ENCODE measurements at regions not wholly inside any gene's neighbourhood (a gene's known extent, or its start where the extent isn't known, plus 50 kb on each side); places are given as distances from the start of the nearest gene placed in this dataset.
"Not testable (repeated sequence)": the region's sequence is repeated elsewhere in the genome, so short reads cannot be mapped to it uniquely, and the experiment has no call there.

- DNase-seq (ENCODE audit: low read depth) = no peak
These were observed 452.5 kb downstream of the ZNF516 start for GRCh38 chr18:76042511-76042910.

GRCh38 chr18:76018210-76018609, 476.8 kb downstream of the ZNF516 start:
- DNase-seq (ENCODE audit: low read depth) = no peak

DNA sequence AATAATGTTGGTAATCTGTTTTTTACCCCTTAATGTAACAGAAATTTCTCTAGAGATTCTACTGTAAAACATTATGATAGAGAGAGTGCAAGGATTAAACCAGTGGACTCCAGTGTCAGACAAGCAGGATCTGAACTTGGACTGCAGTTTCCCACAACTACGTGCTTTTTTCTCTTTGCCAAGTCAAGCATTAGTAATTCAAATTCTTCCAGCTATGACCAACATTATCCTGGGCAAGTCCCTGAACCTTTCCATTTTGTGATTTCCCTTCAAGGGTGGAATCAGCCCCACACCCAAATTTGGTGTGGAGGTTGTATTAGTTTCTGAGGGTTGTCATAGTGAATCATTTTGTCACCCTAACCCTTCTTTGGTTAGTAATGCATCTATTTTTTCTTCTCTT, 482.0 kb downstream of the ZNF516 start:
- DNase-seq (ENCODE audit: low read depth) = no peak

GRCh38 chr18:76005632-76006208, 489.3 kb downstream of the ZNF516 start:
- DNase-seq (ENCODE audit: low read depth) = no peak

DNA sequence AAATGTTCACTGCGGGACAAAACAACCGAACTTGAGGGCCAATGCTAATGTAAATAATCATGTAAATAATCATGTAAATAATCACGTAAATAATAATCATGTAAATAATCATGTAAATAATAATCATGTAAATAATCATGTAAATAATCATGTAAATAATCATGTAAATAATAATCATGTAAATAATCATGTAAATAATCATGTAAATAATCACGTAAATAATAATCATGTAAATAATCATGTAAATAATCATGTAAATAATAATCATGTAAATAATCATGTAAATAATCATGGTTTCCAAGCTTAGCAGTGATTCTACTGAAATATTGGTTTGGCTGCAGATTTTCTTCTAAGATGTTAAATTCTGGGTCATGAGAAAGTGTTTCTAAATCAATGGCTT, 507.1 kb downstream of the ZNF516 start:
- not testable (repeated sequence) for DNase-seq (ENCODE audit: low read depth)

DNA sequence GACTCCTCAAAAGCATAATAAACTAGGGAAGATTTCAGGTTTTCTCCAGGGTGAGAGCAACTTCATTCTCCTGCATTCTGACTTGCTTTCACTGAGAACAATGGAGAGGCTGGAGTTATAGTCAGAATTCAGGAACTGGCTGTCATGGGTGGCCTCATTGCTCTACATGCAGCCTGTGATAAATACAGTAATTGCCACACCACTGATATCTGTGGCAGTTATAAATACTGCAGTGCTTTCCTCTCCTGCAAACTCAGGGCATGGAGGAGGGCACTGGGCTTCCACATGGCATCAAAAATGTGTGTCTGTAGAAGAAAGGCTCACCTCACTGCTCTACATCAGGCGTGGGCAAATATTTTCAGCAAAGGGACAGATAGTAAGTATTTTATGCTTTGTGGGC, 510.2 kb downstream of the ZNF516 start:
- no peak for DNase-seq (ENCODE audit: low read depth)

- DNase-seq (ENCODE audit: low read depth) = no peak
These were observed 513.9 kb downstream of the ZNF516 start for GRCh38 chr18:75981102-75981501.

- peak; percentile 4 for DNase-seq (ENCODE audit: low read depth)
These were observed 518.0 kb downstream of the ZNF516 start for GRCh38 chr18:75977081-75977480.

- no peak for DNase-seq (ENCODE audit: low read depth)
These were observed 524.8 kb downstream of the ZNF516 start for GRCh38 chr18:75970212-75970611.

GRCh38 chr18:75966431-75966830, 528.6 kb downstream of the ZNF516 start:
- no peak for DNase-seq (ENCODE audit: low read depth)

DNA sequence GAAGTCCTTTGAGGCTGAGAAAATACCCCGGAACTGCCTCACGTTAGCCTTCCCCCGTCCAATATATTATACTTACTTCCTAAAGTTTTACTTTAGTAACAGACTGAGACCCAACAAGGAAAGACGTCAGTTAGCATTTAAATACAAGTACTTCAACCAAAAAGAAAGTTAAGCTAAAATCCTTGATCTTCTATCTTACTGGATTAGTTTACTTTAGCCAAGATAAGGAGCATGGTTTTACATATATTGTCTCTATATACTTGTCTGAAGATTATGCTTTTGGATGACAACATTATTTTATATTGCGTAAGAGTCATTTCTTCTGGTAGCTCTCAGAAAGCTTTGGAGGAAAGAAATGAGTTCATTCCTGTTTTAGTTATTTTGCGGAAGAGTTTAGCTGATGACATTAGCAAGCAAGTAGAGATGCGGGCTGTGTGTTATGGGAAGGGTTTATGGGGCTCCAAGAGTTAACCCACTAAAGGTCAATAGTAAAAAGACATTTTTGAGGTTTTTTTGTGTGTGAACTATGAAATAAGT, 532.9 kb downstream of the ZNF516 start:
- no peak for DNase-seq (ENCODE audit: low read depth)

DNA sequence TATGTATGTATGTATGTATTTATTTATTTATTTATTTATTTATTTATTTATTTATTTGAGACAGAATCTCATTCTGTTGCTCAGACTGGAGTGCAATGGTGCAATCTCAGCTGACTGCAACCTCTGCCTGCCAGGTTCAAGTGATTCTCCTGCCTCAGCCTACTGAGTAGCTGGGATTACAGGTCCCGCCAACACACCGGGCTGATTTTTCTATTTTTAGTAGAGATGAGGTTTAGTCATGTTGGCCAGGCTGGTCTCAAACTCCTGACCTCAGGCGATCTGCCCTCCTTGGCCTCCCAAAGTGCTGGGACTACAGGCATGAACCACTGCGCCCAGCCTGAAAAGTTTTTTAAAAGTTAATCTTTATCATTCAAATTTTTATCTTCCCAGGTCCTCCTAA, 532.9 kb upstream of the SMIM21 start:
- not testable (repeated sequence) for DNase-seq (ENCODE audit: low read depth)

- DNase-seq (ENCODE audit: low read depth) = no peak
These were observed 531.6 kb upstream of the SMIM21 start for GRCh38 chr18:75959150-75959549.

- no peak for DNase-seq (ENCODE audit: low read depth)
These were observed 531.2 kb upstream of the SMIM21 start for GRCh38 chr18:75958683-75959082.

DNA sequence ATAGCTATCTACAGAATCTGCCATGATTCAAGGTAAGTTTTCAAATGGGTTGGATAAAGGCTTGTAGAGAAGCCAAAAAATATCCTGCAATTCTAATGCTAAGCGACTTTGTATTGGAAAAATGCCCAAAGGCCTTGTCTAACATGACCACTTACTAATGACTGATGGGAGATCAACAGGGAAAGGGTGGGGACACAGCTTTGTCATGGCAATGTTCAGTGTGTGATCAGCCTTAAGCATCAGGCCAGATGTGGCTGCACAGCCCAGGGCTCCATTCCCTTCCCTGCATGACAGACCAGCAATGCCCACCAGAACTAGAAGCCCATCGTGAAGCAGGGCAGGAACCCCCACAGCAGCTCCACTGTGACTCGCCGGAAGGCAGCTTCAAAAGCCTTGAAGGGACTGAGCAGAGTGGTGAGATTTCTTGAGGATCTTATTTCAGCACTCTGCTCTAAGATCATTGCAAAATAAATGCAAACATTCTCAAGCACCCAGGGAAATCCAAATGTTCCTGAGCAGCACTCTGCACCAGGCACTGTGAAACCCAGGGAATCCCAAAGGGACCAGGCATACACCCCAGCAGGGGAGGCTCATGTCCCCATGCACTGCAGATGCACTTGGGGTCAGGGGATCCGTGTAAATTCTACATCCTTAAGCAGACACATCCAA, 517.9 kb upstream of the SMIM21 start:
- no peak for DNase-seq (ENCODE audit: low read depth)

DNA sequence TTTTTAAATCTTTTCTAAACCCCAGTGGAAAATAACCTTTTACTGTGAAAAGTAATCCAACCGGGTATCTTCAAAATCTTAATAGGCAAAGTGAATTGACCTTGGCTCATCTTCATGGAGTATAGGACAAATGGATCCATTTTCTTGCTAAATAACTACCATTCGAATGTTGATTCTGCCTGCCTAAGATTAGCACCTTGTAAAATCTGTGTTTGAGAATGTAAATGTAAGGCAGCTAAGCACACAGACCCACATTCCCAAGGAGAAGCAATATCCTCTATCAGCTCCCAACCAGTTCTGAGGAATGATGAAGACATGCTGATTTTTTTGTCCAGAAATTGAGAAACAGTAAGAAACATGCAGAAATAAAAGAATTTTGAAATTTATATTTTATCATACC, 509.8 kb upstream of the SMIM21 start:
- no peak for DNase-seq (ENCODE audit: low read depth)

DNA sequence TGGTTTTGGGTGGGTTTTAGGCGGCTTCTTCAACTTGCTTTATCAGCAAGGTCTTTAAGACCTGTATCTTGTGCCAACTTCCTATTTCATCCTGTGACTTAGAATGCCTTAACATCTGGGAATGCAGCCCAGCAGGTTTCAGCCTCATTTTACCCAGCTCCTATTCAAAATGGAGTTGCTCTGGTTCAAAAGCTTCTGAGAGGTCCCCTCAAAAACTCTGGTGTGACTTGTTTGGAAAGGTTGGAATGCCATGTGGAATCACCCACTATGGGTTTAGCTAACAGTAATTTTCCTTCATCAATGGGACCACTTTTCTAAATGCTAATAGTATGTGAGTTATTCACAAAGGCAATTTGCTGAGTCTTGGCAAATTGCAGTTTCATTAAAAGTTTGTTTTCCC, 509.4 kb upstream of the SMIM21 start:
- DNase-seq (ENCODE audit: low read depth) = no peak

- DNase-seq (ENCODE audit: low read depth) = no peak
These were observed 503.6 kb upstream of the SMIM21 start for GRCh38 chr18:75931079-75931478.

DNA sequence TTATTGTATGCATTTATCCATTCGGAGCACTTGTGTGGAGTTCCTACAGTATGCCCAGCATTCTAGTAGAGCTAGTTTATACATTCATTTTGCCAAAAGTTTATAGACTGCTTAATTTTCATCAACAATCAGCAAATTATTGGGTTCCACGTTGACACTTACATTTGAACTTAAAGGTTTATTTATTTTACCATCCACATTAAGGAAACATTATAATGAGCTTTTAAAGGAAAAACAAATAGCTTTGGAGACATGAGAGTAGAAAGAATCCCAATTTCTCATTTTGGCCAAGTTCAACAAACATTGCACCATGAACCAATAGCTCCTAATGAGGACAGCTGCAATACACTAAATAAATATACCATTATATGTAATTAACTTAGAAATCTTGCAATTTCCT, 501.2 kb upstream of the SMIM21 start:
- DNase-seq (ENCODE audit: low read depth) = no peak

DNA sequence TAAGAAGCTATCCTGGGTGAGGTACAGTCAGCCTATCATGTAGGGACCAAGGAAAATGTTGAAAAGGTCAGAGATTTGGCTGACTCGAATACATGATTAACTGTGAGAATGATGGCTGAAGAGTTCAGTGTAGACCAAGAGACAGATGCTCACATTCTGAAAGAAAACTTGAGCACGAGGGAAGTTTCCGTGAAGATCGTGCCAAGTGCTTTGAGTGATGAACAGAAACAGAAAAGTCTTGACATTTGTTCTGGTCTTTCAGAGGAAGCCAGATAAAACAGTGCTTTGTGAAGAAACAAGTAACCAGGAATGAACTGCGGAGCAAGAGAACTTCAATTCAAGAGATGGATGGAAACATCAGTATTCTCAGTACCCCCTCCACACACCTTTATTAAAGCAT, 500.3 kb upstream of the SMIM21 start:
- DNase-seq (ENCODE audit: low read depth) = no peak

DNA sequence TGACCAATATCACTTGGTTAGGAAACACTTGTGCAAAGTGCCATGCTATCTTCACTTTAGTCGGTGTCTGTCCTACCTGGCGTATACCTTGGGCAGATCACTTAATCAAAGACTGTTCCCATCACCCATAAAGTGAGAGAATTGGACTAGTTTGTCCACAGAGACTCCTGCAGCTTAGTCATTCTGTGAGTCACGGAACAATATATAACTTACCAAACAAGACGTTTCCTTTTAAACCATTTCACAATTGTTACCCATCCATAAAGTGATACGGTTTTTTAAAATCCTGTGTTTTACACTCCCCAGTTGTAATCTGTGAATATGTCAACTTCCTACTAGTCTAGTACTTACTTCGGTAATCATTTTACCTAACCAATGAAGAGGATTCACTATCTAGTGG, 499.3 kb upstream of the SMIM21 start:
- no peak for DNase-seq (ENCODE audit: low read depth)

DNA sequence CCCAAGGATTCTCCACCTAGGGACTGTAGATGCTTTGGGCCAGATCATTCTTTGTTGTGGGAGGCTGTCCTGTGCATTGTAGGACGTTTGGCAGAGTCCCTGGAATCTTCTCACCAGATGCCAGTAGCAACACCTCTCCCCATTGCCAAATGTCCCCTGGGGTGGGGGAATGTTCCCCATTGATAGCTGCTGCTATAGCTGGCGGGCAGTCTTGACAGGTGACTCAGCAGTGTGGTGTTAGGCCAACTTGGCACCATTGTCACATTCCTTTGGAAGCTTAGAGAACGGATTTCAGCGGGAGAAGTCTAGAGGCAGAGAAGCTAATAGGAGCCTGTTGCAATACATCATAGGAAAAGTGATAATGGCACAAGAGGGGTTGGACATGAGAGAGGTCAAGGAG, 495.7 kb upstream of the SMIM21 start:
- no peak for DNase-seq (ENCODE audit: low read depth)

- no peak for DNase-seq (ENCODE audit: low read depth)
These were observed 489.1 kb upstream of the SMIM21 start for GRCh38 chr18:75916624-75916982.

All from ELR (cell line).